ENCODE measurements at regions not wholly inside any gene's neighbourhood (a gene's known extent, or its start where the extent isn't known, plus 50 kb on each side); places are given as distances from the start of the nearest gene placed in this dataset.

DNA sequence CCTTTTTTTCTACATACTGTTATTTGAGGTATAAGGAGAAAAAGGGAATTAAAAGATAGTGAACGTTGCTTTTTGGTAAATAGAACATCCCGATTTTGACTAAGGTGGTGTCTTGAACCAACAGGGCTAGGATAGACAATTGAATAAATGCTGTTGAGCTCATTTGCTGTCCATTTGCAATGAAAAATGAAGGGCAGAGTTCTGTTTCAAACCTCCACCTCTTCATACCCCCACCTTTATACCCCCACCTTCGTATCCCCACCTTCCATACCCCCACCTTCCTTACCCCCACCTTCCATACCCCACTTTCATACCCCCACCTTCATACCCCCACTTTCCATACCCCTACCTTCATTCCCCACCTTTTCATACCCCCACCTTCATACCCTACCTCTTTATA is 93.4 kb upstream of the NAA20 start (continued):
- TF ChIP-seq, protein P1, sequence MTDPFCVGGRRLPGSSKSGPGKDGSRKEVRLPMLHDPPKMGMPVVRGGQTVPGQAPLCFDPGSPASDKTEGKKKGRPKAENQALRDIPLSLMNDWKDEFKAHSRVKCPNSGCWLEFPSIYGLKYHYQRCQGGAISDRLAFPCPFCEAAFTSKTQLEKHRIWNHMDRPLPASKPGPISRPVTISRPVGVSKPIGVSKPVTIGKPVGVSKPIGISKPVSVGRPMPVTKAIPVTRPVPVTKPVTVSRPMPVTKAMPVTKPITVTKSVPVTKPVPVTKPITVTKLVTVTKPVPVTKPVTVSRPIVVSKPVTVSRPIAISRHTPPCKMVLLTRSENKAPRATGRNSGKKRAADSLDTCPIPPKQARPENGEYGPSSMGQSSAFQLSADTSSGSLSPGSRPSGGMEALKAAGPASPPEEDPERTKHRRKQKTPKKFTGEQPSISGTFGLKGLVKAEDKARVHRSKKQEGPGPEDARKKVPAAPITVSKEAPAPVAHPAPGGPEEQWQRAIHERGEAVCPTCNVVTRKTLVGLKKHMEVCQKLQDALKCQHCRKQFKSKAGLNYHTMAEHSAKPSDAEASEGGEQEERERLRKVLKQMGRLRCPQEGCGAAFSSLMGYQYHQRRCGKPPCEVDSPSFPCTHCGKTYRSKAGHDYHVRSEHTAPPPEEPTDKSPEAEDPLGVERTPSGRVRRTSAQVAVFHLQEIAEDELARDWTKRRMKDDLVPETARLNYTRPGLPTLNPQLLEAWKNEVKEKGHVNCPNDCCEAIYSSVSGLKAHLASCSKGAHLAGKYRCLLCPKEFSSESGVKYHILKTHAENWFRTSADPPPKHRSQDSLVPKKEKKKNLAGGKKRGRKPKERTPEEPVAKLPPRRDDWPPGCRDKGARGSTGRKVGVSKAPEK (CRISPR knock-in tag; IDR thresholded peaks at IDR 0.05; ENCODE audit: borderline replicate concordance), result no peak
- TF ChIP-seq SRSF4 (IDR thresholded peaks at IDR 0.05; ENCODE audit: low read depth, low read length, poor library complexity, severe bottlenecking) (no peak), HNRNPK (IDR thresholded peaks at IDR 0.05; ENCODE audit: low read depth, low read length, poor library complexity, severe bottlenecking) (peak; percentile 94)

DNA sequence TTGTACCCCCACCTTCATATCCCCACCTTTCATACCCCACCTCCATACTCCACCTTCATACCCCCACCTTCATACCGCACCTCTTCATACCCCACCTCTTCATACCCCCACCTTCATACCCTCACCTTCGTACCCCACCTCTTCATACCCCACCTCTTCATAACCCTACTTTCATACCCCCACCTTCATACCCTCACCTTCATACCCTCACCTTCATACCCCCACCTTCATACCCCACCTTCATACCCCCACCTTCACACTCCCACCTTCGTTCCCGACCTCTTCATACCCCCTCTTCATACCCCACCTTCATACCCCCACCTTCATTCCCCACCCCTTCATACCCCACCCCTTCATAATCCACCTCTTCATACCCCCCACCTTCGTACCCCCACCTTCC is 92.9 kb upstream of the NAA20 start:
- intact Hi-C loops (cut with micrococcal nuclease; ENCODE audit: unreplicated experiment) (no loop called here), in situ Hi-C loops (cut with HindIII; ENCODE audit: extremely low pct_ligation_motif_present, low pct_unique_long_range_greater_than_20kb) (no loop called here)
- CTCF ChIA-PET (ENCODE audit: low intra/inter-chr PET ratio, low total read pairs), result no interaction called here
- H2AFZ ChIP-seq (ENCODE audit: low read length), result no peak overlapping the region
- H3K27ac ChIP-seq (ENCODE audit: extremely low read length, insufficient read depth, low read length), result no peak overlapping the region
- no peak overlapping the region for H3K9ac ChIP-seq (ENCODE audit: insufficient read depth, low read depth, low read length)
- no TSS peak for BruUV-seq (replicated peaks)
- no peaks in the 10 kb centered on the region for H4K20me1 ChIP-seq (ENCODE audit: insufficient read depth, low read length)
- H3K4me3 ChIP-seq (replicated peaks in 1 of 3; ENCODE audit: insufficient read depth in 1 of 3, low read depth in 2 of 3, low read length in 3 of 3), result no peak overlapping the region
- POLR2A ChIA-PET, result no interaction called here
- ATAC-seq, result no peak
- no peaks in the 10 kb centered on the region for H3K27me3 ChIP-seq (ENCODE audit: control insufficient read depth in 1 of 2, insufficient read depth in 2 of 2, low read length in 2 of 2)
- H3K36me3 ChIP-seq (replicated peaks in 1 of 2; ENCODE audit: control insufficient read depth in 1 of 2, insufficient read depth in 2 of 2, low read length in 2 of 2), result no peaks in the 10 kb centered on the region
- no peak for FAIRE-seq
- H3K79me2 ChIP-seq (ENCODE audit: insufficient read depth, low read length), result no peaks in the 10 kb centered on the region
- H3K4me2 ChIP-seq (ENCODE audit: low read depth, low read length), result no peak overlapping the region
- H3K9me3 ChIP-seq (ENCODE audit: low read length), result no peaks in the 10 kb centered on the region
- no peak for DNase-seq (ENCODE audit: low spot score)
- peaks cover 27% of the 10 kb centered on the region for H3K4me1 ChIP-seq (ENCODE audit: insufficient read depth, low read length)
- WGBS (ENCODE audit: low lambda C conversion rate), result 49% methylated on average over 5 of the region's 5 CpGs
- TF ChIP-seq SRSF9 (IDR thresholded peaks at IDR 0.05; ENCODE audit: borderline replicate concordance, insufficient read depth, low read depth, low read length, poor library complexity, severe bottlenecking), result no peak
- no peak for TF ChIP-seq MAFG (CRISPR knock-in tag; IDR thresholded peaks at IDR 0.05)
- no peak for TF ChIP-seq KDM6A (CRISPR knock-in tag; IDR thresholded peaks at IDR 0.05; ENCODE audit: low read depth)
- TF ChIP-seq MIXL1 (CRISPR knock-in tag; IDR thresholded peaks at IDR 0.05), result no peak
- TF ChIP-seq TAF1 (CRISPR knock-in tag; IDR thresholded peaks at IDR 0.05), result no peak
- no peak for TF ChIP-seq ZNF124 (CRISPR knock-in tag; IDR thresholded peaks at IDR 0.05)
- TF ChIP-seq CHD2 (IDR thresholded peaks at IDR 0.05; ENCODE audit: low read depth, low read length), result no peak
- no peak for TF ChIP-seq ZKSCAN5 (CRISPR knock-in tag; IDR thresholded peaks at IDR 0.05)
- TF ChIP-seq BRCA1 (CRISPR knock-in tag; IDR thresholded peaks at IDR 0.05), result no peak

Measured in HepG2 (cell line).